ENCODE measurements at regions not wholly inside any gene's neighbourhood (a gene's known extent, or its start where the extent isn't known, plus 50 kb on each side); places are given as distances from the start of the nearest gene placed in this dataset.

- TF ChIP-seq EZH2 (IDR thresholded peaks at IDR 0.05; ENCODE audit: borderline replicate concordance, low read length): no peak
- no peak for TF ChIP-seq CTCF (IDR thresholded peaks at IDR 0.05; ENCODE audit: low read length)
Observed at GRCh38 chr13:105565136-105565727, 970.2 kb downstream of the EFNB2 start.
